HG02885 (cell line): ENCODE measurements at regions not wholly inside any gene's neighbourhood (a gene's known extent, or its start where the extent isn't known, plus 50 kb on each side); places are given as distances from the start of the nearest gene placed in this dataset.
"Not testable (repeated sequence)": the region's sequence is repeated elsewhere in the genome, so short reads cannot be mapped to it uniquely, and the experiment has no call there.

ENCODE experiments used
- ATAC-seq: cut with Tn5 transposase; IDR thresholded peaks from one replicate; pipeline ENCODE4 v1.9.1; 2021; ENCODE audit warnings: mild to moderate bottlenecking; ENCODE audit not compliant: unreplicated experiment, poor library complexity

DNA sequence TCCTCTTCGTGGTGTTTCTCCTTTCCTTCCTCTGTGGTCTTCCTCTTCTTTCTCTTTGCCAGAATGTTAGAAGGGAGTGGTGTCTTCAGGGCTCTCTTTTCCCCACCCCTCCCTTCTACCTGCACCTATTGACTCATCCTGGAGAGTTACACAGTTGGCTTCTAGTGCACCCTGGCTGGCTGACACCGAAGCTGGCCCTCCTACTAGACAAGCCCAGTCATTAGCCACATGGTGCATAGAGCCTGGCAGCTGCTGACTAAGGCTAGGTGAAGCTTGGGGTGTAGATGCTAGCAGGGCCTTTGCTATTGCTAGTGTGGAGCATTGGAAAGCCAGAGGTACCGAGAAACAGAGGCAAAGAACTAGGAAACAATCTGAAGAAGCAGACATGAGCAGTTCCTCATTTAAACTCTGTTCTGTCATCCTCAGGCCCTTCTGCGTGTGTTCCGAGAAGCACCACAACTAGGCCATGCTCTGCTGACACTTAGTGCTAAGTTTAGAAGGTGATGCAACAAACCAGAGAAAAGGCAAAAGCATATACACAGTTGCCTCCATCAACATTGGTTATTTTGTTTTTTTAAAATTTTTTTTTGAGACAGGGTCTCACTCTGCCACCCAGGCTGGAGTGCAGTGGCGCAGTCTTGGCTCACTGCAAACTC, 213.9 kb downstream of the BAMBI start:
- no peak for ATAC-seq

DNA sequence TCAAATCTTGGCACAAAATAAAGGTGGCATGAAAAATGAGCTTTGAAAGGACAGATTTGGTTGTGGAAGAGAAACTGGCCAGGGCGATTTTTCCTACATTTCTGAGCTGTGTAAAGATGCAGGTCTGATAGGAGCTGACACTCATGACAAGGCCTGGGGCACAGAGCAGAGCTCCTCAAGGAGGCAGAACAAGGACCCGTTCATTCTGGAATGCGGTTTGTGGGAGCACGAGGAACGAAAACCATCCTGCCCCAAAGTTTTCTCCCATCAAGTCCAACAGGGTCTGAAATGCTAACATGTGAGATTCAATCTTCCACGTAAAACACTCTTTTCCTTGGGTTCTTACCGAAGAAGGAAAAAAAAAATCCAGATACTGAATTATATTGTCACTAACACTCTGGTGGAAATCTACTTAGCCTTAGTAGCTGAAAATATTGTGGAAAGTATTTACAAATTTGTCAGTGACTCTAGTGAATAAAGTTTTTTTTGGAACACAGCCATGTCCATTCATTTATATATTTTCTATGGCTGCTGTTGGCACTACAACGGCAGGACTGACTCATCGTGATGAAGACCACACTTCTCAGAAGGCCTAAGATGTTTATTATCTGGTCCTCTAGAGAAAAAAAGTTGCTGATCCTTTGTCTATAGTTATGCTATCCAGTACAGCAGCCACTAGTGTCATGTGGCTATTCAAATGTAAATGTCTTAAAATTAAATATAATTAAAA, 215.7 kb downstream of the BAMBI start:
- ATAC-seq: no peak

DNA sequence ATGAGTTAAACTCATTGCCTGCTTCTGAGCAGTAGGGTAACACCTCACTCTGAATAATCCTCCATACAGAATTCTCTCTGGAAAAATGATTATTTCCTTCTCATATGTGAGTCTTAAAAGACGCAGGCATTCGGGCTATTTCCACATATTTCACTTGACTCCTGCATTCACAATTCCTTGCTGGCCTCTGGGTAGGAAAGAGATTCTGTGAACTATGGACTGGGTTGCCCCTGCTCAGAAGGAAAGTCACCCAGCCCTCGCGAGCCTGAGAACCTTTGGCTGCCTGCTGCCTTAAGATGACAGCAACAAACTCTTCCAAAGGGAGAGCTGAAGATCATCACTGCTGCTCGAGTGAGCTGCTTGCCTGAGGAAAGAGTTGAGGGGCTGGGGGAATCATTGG, 216.8 kb downstream of the BAMBI start:
- no peak for ATAC-seq

DNA sequence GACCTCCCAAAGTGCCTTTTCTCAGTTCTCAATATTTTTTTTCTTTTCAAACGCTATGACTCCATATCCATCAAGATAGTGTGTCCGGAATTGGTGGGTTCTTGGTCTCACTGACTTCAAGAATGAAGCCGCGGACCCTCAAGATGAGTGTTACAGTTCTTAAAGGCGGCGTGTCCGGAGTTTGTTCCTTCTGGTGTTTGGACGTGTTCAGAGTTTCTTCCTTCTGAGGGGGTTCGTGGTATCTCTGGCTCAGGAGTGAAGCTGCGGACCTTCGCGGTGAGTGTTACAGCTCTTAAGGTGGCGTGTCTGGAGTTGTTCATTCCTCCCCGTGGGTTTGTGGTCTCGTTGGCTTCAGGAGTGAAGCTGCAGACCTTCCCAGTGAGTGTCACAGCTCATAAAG, 218.3 kb downstream of the BAMBI start:
- not testable (repeated sequence) for ATAC-seq

DNA sequence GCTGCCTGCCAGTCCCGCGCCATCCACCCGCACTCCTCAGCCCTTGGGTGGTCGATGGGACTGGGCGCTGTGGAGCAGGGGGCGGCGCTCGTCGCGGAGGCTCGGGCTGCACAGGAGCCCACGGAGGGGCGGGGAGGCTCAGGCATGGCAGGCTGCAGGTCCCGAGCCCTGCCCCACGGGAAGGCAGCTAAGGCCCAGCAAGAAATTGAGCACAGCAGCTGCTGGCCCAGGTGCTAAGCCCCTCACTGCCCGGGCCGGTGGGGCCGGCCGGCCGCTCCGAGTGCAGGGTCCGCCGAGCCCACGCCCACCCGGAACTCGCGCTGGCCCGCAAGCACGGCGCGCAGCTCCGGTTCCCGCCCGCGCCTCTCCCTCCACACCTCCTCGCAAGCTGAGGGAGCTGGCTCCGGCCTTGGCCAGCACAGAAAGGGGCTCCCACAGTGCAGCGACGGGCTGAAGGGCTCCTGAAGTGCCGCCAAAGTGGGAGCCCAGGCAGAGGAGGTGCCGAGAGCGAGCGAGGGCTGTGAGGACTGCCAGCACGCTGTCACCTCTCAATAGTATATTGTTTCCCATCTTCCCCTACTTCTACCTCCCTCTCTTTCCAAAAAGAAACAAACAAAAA, 219.6 kb downstream of the BAMBI start:
- ATAC-seq: not testable (repeated sequence)

DNA sequence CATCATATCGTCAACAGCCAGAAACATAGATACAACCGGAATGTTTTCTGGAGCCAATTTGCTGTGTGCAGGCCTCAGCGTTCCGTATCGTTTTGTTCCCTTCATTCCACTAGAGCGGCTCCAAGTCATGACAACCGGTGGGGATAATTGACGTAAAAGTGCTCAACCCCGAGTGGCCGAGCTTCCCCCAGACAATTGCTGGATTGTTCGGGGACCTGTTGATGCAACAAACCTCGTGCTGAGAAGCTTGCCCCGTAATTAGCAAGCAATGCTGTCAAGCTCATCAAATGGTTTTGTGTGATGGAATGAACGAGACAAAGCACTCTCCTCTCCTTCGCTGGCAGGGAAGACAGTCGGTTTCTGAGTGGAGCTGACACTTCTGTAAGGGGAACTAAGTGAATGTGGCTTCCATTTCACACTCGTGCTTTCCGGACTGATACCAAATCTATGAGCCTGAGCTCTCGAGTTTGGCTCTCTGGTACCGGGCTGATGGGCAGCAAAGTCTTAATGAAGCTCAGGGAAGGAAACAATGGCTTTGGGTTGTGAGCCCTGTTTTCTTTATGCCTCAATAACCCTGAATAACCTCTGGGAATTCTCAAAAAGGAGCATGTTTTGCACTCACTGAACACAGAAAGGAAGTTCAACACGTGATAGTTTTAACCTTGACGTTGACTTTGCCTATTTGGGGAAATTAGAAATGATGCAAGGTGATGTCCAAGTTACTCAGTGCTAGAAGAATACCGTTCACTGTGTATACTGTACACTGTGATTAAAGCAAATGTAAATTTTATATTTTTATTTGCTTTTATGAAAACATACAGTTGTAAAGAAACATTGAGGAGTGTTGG, 220.5 kb downstream of the BAMBI start:
- no peak for ATAC-seq

DNA sequence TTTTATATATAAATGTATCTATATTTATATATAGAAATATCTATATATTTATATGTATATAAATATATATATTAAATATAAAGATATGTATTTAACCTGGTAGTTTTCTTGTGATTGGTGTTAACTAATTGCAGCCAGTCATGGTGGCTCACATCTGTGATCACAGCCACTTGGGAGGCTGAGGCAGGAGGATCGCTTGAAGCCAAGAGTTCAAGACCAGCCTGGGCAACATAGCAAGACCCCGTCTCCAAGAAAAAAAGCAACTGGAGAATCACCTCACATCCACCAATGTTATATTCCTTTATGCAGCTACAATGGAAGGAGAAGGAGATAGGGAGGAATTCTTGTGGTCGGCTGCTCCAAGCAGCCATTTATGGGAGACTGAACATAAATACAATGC, 224.9 kb downstream of the BAMBI start:
- ATAC-seq: no peak

DNA sequence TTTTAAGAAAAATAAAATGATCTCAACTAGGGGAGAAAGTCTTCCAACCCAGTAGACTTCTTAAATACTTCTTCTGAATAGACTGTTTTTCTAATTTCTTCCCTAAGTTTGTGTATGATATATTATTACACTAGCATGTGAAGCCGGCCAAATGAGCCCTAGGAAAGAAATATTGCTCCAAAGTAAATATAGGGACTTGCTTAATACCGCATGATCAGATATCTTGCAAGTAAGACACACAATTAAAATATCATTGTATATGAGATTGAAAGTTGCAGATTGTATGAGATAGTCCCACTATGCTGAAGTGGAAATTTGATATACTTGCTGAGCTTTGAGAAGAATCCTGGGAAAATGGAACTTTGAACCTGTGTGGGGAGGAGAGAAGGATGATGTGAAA, 225.7 kb downstream of the BAMBI start:
- no peak for ATAC-seq

DNA sequence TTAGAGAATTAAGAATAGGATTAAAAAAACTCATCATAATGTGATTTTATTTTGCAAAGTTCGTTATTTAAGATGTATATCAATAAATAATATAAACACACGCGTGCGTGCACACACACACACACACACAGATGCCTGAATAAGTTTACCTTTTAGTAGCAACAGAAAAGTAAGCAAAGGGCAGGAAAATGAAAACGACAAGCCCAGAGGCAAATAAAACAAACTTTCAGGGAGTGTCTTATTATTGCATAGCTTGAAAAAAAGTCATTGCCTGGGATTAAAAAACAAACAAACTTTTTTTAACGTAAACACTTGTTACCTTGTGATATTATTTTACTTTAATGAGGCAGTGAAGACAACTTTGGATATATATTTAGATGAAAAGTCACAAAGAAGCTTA, 226.4 kb downstream of the BAMBI start:
- no peak for ATAC-seq

DNA sequence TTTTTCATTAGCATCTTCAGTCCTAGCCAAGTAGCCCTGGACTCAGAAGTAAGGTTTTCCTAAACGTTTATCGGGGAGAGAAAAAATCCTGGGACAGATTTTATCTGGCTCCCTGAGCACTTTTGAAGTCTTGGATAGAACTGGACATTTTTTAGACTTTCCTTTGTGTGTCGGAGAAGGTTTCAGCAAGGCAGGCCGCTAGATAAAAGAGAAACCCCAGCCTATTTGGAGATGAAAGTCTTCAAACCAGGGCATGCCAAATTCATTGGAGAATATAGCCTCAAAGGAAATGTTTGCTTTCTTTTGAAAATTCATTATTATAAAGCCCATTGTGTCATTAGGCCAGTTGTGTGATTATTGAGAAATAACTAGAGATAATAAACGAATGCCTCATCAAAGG, 228.1 kb downstream of the BAMBI start:
- no peak for ATAC-seq

DNA sequence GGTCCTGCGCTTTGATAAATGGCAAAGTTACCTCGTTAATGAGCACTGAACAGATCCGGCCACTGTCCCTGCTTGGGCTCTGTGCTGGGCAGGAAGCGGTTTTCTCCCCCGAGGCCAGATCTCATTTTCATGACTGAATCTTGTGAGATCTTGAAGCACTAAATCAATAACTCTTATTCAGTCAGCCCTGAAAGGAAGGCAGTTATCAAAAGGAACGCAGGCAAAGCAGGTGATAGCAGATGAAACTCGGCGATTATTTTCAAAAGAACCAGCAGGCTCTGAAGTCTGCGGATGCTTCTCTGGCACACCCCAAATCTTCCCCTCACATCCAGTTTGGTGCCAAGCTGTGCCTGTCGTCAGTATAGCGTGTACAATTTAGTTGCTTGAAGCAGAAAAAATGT, 228.7 kb downstream of the BAMBI start:
- no peak for ATAC-seq

DNA sequence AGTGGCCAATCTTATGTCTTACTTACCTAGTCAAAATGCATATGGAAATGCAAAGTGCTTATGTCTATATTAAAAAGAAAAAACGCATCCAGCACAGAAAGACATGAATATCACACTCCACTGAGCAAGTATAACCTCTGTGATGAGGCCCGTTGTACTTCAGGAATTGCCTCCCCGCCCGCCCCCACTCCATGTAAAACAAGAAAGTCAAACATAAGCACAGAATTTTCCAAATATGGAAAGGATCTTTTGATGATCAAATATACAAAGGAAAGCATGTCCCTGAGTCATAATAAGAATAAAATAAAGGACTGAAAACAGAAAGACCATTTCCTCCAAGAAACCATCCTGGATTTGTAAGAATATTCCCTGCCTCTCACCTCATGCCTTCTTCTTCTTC, 229.1 kb downstream of the BAMBI start:
- no peak for ATAC-seq

DNA sequence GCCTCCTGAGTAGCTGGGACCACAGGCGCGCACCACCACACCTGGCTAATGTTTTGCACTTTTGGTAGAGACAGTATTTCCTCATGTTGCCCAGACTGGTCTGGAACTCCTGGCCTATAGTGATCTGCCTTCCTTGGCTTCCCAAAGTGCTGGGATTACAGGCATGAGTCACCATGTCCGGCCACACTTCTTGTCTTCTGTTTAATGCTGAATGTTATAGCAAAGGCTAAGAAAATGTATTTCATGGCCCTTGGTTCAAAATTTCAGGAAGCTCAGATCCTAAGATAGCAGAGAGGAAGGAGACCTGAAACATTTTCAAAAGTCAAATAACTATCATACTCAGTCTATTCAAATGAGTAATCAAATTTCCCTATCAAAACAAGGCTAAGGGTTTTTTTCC, 229.6 kb downstream of the BAMBI start:
- ATAC-seq: no peak

DNA sequence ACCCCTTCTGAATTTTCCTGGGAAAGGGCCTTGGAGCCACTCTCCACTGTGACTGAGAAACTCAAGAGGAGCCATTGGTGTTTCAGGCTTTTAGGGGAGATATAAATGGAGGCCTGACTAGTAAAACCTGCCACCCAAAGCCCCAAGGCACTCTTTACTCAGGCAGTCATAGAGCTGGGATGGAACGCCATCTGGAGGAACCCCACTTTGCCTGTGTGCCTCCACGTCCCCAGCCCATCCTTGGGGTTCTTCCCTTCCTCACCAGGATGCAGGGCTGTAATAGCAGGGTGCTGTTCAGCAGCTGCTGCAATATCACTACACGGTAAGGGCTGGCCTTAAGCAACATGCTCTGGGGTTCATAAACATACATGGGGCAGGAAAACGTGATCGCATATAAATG, 232.6 kb downstream of the BAMBI start:
- ATAC-seq: no peak

DNA sequence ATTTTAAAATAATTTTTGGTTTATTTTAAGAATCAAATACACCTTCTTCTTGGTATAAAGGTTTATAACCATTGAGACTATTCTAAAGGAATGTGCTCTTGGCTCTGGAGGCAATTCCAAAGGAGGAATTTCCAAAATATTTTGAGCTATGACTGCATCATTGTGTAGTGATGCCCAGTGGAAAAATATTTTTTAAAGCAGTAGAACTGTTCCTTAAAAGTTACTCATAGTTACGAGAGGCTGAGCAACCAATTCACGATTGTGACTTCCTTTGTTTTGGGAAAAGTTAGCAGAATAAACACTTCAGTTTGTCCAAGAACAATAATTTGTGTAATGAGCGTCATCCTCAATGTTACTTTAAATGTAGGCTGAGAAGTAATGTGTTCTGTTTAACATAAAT, 233.6 kb downstream of the BAMBI start:
- no peak for ATAC-seq

DNA sequence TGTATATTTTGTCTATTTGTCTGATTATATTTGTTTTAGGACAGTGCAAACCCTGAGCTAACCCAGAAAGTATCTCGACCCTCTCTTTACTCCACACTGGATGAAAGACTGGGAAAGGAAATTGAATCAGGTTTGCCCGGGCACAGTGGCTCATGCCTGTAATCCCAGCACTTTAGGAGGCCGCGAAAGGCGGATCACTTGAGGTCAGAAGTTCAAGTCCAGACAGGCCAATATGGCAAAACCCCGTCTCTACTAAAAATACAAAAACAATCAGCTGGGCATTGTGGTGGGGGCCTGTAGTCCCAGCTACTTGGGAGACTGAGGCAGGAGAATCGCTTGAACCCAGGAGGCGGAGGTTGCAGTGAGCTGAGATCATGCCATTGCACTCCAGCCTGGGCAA, 234.2 kb downstream of the BAMBI start:
- not testable (repeated sequence) for ATAC-seq

DNA sequence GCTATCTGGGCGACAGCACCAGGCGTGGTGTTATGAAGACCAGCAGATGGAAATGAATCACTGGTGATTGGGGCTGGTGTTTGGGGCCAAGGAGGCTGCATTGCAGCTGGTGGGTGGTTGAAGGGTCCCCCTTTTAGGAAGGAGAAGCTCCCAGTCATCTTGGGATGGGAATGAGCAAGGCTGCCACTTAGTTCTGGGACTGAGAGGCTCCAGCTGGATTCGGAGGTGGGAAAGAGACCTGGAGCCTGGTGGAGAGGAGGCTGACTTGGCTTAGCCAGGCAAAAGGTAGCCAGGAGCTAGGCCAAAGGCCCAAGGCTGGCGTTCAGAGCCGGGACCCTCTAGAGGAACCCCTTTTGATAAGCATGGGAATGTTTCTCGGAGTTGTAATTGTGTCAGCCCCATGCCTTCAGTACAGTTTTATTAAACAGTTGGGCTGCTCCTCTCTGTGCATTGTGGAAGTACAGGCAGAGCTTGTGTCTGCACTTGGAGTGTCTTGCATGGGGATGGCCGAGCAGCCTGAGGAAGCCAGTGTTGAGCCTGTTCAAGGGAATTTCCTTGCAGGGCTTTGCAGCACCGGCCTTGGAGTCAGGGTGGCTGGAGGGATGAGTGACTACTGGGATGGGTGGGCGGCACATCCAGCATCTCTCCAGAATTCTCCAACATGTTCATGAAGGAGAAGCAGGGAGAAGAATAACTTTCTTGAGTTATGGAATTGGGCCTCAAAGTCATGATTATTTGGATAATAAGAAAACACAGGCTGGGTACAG, 234.9 kb downstream of the BAMBI start:
- no peak for ATAC-seq

DNA sequence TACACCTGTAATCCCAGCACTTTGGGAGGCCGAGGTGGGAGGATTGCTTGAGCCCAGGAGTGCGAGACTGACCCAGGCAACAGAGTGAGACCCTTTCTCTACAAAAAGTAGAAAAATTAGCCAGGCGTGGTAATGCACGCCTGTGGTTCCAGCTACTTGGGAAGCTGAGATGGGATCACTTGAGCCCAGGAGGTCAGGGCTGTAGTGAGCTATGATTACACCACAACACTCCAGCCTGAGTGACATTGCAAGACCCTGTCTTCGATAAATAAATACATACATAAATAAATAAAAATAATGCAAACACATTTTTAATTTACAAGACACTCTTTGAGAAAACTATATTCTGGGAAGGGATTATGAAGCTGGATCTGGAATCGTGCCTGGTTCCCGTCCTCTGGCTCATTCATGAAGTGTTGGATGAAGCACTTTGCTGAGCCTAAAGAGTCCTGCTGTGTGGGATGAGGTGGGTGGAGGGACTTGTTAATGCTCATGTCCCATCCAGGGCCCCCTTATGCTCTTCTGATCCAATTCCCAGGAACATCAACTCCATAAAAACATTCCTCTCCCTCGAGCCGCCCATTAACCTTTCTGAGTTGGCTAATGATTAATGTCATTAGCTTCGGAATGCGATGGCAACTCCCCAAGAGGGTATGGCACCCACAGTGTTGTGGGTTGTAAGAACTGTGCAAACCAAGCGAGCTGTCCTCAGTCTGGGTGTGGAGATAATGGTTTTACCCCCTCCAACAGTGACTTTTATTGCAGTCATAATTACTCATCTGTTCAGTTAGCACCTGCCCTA, 236.3 kb downstream of the BAMBI start:
- ATAC-seq: no peak

DNA sequence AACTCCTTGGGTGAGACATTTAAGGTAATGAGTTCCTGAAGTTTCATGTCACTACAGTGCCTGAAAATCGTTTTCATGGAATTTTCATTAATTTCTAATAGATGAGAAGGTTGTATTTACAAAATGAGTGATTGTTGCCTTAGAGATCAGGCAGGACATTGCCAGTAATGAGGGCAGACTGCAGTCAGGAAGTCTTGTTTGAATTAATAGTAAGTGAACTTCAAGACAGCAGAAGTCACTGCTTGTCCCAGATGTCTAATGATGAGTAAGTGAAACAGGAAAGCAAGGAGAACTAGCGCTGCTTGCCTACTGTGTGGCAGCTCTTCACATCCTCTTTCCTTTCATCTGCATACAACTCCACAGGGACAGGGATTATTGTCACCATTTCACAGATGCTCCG, 237.4 kb downstream of the BAMBI start:
- no peak for ATAC-seq
